Keratinocyte (primary cell): ENCODE measurements at regions not wholly inside any gene's neighbourhood (a gene's known extent, or its start where the extent isn't known, plus 50 kb on each side); places are given as distances from the start of the nearest gene placed in this dataset.

Experiments
- DNase-seq: peaks from one replicate; pipeline ENCODE4 v3.0.0-alpha.2; 2011; ENCODE audit warnings: low read depth, missing footprints, low spot score
- FAIRE-seq: peaks from 2 replicates; lab custom pipeline; 2011; peaks lifted over from hg19 to GRCh38; lab: Jason Lieb, UNC
- H2AFZ ChIP-seq: 2 replicates; pipeline ENCODE4 v1.6.0; 2012; ENCODE audit warnings: low read length, control low read depth, inconsistent platforms; ENCODE audit not compliant: control insufficient read depth
- H3K27ac ChIP-seq: 2 replicates; pipeline ENCODE4 v1.5.1; 2011; ENCODE audit warnings: low read length; ENCODE audit not compliant: control insufficient read depth, insufficient read depth
- H3K27me3 ChIP-seq: 3 replicates; pipeline ENCODE4 v1.6.0; 2011; ENCODE audit warnings: low read length; ENCODE audit not compliant: control insufficient read depth, insufficient read depth; ENCODE audit errors: extremely low read depth
- H3K36me3 ChIP-seq, 2 experiments: 2 replicates in 1 of 2; 3 replicates in 1 of 2; pipeline ENCODE4 v1.5.1; 2011; ENCODE audit warnings: low read length in 2 of 2, mild to moderate bottlenecking in 1 of 2; ENCODE audit not compliant: control insufficient read depth in 2 of 2, insufficient read depth in 2 of 2; ENCODE audit errors: extremely low read depth in 1 of 2
- H3K4me1 ChIP-seq: 3 replicates; pipeline ENCODE4 v1.5.1; 2011; ENCODE audit warnings: low read length; ENCODE audit not compliant: control insufficient read depth, insufficient read depth; ENCODE audit errors: extremely low read depth
- H3K4me2 ChIP-seq: 3 replicates; pipeline ENCODE4 v1.6.0; 2011; ENCODE audit warnings: low read depth, low read length; ENCODE audit not compliant: control insufficient read depth, insufficient read depth; ENCODE audit errors: extremely low read depth
- H3K4me3 ChIP-seq, 3 experiments: fragments of 200-600 bp in 1 of 3; sonication (generic) in 1 of 3; 2 replicates in 2 of 3; 3 replicates in 1 of 3; pipeline ENCODE4 v1.5.1; 2011 to 2016; ENCODE audit warnings: low read length in 3 of 3, mild to moderate bottlenecking in 3 of 3, control low read depth in 2 of 3, inconsistent platforms in 1 of 3, low read depth in 1 of 3, mixed read lengths in 1 of 3, mixed run types in 1 of 3, moderate library complexity in 1 of 3; ENCODE audit not compliant: control insufficient read depth in 2 of 3, insufficient read depth in 2 of 3; ENCODE audit errors: extremely low read depth in 1 of 3
- H3K79me2 ChIP-seq: 2 replicates; pipeline ENCODE4 v1.6.0; 2012; ENCODE audit warnings: low read length; ENCODE audit not compliant: control insufficient read depth, insufficient read depth
- H3K9ac ChIP-seq: 3 replicates; pipeline ENCODE4 v1.6.0; 2011; ENCODE audit warnings: low read length; ENCODE audit not compliant: control insufficient read depth, insufficient read depth; ENCODE audit errors: extremely low read depth
- H3K9me1 ChIP-seq: 3 replicates; pipeline ENCODE4 v1.6.0; 2011; ENCODE audit warnings: low read length; ENCODE audit not compliant: control insufficient read depth, insufficient read depth; ENCODE audit errors: extremely low read depth
- H3K9me3 ChIP-seq: 2 replicates; pipeline ENCODE4 v1.5.1; 2012; ENCODE audit warnings: low read depth, low read length; ENCODE audit not compliant: control insufficient read depth
- H4K20me1 ChIP-seq: 3 replicates; pipeline ENCODE4 v1.6.0; 2011; ENCODE audit warnings: low read length; ENCODE audit not compliant: control insufficient read depth, insufficient read depth; ENCODE audit errors: extremely low read depth
- CTCF ChIP-seq, 3 experiments: IDR thresholded peaks in 1 of 3; conservative IDR thresholded peaks in 1 of 3; optimal IDR thresholded peaks in 1 of 3; 2 replicates in 2 of 3; 3 replicates in 1 of 3; pipeline versions ENCODE3 to v1.5.1; 2011; ENCODE audit warnings: low read length in 3 of 3, mild to moderate bottlenecking in 3 of 3, moderate library complexity in 2 of 3, control low read depth in 1 of 3, inconsistent platforms in 1 of 3; ENCODE audit not compliant: insufficient read depth in 2 of 3; ENCODE audit errors: extremely low read depth in 1 of 3
- EZH2 ChIP-seq: IDR thresholded peaks from one replicate; pipeline ENCODE4 v1.6.1; 2012; ENCODE audit warnings: inconsistent platforms, mild to moderate bottlenecking, low read length, moderate library complexity
- dilution Hi-C: fragments of 300-500 bp; cut with MboI; formaldehyde crosslinking; loops from one replicate; pipeline ENCODE4 v1.7.0; 2020; ENCODE audit warnings: low sequenced_read_pairs; ENCODE audit not compliant: extremely low pct_ligation_motif_present

GRCh38 chr7:84452618-84453017 is 258.0 kb upstream of the SEMA3A start:
- no peak overlapping the region for H2AFZ ChIP-seq
- DNase-seq (no peak), FAIRE-seq (no peak)
- H3K4me2 ChIP-seq = no peak overlapping the region
- H4K20me1 ChIP-seq = no peaks in the 10 kb centered on the region
- H3K36me3 ChIP-seq = no peaks in the 10 kb centered on the region
- H3K9me3 ChIP-seq = no peaks in the 10 kb centered on the region
- no peaks in the 10 kb centered on the region for H3K27me3 ChIP-seq
- H3K79me2 ChIP-seq = no peaks in the 10 kb centered on the region
- no peaks in the 10 kb centered on the region for H3K9me1 ChIP-seq
- no peak for TF ChIP-seq CTCF (optimal IDR thresholded peaks at IDR 0.05 in 1 of 3, IDR thresholded peaks at IDR 0.05 in 1 of 3, conservative IDR thresholded peaks at IDR 0.05 in 1 of 3; ENCODE audit: extremely low read depth in 1 of 3, insufficient read depth in 2 of 3, low read length in 3 of 3)
- TF ChIP-seq EZH2 = no peak
- no peak overlapping the region for H3K4me3 ChIP-seq
- H3K9ac ChIP-seq = no peak overlapping the region
- no peaks in the 10 kb centered on the region for H3K4me1 ChIP-seq
- dilution Hi-C loops = no loop called here
- H3K27ac ChIP-seq = no peak overlapping the region

- H3K27me3 ChIP-seq = no peaks in the 10 kb centered on the region
- no peaks in the 10 kb centered on the region for H3K9me1 ChIP-seq
- no peaks in the 10 kb centered on the region for H3K4me1 ChIP-seq
- dilution Hi-C loops = no loop called here
- H3K36me3 ChIP-seq = no peaks in the 10 kb centered on the region
- no peak overlapping the region for H3K27ac ChIP-seq
- H2AFZ ChIP-seq = no peak overlapping the region
- no peak for DNase-seq
- no peak overlapping the region for H3K4me3 ChIP-seq
- H3K4me2 ChIP-seq = no peak overlapping the region
- no peak for FAIRE-seq
- no peaks in the 10 kb centered on the region for H3K79me2 ChIP-seq
- no peaks in the 10 kb centered on the region for H4K20me1 ChIP-seq
- no peaks in the 10 kb centered on the region for H3K9me3 ChIP-seq
- H3K9ac ChIP-seq = no peak overlapping the region
- TF ChIP-seq CTCF (optimal IDR thresholded peaks at IDR 0.05 in 1 of 3, IDR thresholded peaks at IDR 0.05 in 1 of 3, conservative IDR thresholded peaks at IDR 0.05 in 1 of 3; ENCODE audit: extremely low read depth in 1 of 3, insufficient read depth in 2 of 3, low read length in 3 of 3) = no peak
These were observed 256.2 kb upstream of the SEMA3A start for GRCh38 chr7:84450772-84451171.
